Activated naive CD4-positive, alpha-beta T cell treated with anti-CD3 and anti-CD28 coated beads, Interleukin-2, amount 10 ng/mL, durations not matched to agents 7 days and 5 days (primary cell): ENCODE measurements at regions not wholly inside any gene's neighbourhood (a gene's known extent, or its start where the extent isn't known, plus 50 kb on each side); places are given as distances from the start of the nearest gene placed in this dataset.

Source experiments
- CTCF ChIA-PET: fragments of 350-600 bp; sonication (Branson Sonifier 250); formaldehyde crosslinking; loops from one replicate; lab custom pipeline; 2021; ENCODE audit warnings: antibody characterized with exemption; lab: Charles Lee
- DNase-seq: peaks from one replicate; pipeline ENCODE4 v3.0.0-alpha.2; 2020
- H3K27ac Mint-ChIP-seq: one replicate; pipeline ENCODE4 v1.8.0; 2021; ENCODE audit warnings: mild to moderate bottlenecking, moderate library complexity, mixed read lengths
- H3K27me3 Mint-ChIP-seq: one replicate; pipeline ENCODE4 v1.8.0; 2021; ENCODE audit warnings: mild to moderate bottlenecking, mixed read lengths
- H3K36me3 Mint-ChIP-seq: one replicate; pipeline ENCODE4 v1.8.0; 2021; ENCODE audit warnings: mixed read lengths
- H3K4me1 Mint-ChIP-seq: one replicate; pipeline ENCODE4 v1.8.0; 2021; ENCODE audit warnings: mixed read lengths
- H3K4me3 Mint-ChIP-seq: one replicate; pipeline ENCODE4 v1.8.0; 2021; ENCODE audit warnings: mild to moderate bottlenecking, moderate library complexity, mixed read lengths
- H3K9me3 Mint-ChIP-seq: one replicate; pipeline ENCODE4 v1.8.0; 2021; ENCODE audit warnings: mixed read lengths

DNA sequence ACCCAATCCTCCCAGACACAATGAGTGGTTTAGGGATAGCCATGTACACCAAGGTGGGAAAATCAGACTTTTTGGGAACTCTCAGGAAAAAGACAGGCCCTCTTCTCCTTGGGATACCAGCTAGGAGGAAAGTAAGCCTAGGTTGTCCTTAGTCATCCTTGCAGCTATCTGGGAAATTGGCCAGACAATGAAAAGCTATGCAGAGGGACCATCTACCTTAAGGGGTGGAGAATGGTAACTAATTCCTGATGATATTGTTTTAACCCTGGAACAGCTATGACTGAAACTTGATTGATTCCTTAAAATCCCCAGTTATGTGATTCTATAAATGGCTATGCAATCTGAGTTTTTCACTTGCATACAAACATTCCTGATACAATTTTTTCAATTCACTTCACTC is 88.9 kb upstream of the BNC2 start:
- H3K4me3 Mint-ChIP-seq = no peak overlapping the region
- CTCF ChIA-PET = no interaction called here
- no peak overlapping the region for H3K27ac Mint-ChIP-seq
- H3K27me3 Mint-ChIP-seq = no peaks in the 10 kb centered on the region
- peaks cover 26% of the 10 kb centered on the region for H3K9me3 Mint-ChIP-seq
- H3K36me3 Mint-ChIP-seq = no peaks in the 10 kb centered on the region
- no peaks in the 10 kb centered on the region for H3K4me1 Mint-ChIP-seq
- no peak for DNase-seq

DNA sequence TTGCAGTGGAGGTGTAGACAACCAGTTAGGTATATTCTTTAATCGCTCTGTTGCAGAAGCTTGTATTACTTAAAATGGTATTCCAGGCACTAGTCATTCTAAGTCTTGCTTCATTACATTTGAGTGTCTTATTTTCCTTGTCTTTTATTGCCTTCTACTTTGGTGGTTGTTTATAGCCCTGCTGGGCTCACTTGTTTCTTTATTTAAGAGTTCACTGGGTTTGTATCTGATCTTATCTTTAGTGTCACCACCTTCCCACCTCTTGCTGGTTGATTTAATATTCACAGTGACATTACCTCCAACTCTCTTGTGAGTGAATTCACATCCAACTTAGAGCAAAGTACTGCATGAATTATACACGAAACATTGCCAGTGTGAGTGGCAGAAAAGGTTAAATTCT is 83.6 kb upstream of the BNC2 start:
- CTCF ChIA-PET = no interaction called here
- no peaks in the 10 kb centered on the region for H3K36me3 Mint-ChIP-seq

DNA sequence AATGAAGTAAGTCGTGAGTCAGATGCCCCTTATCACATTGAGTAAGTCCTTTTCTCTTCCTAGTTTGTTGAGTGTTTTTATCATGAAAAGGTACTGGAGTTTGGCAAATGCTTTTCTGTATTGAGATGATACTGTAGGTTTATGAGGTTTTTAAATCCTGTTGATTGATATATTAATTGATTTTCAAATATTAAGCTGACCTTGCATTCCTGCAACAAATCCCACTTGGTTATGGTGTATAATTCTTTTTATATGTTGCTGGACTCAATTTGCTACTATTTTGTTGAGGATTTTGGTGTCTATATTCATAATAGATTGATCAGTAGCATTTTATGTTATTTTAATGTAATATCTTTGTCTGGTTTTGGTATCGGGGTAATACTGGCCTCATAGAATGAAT is 81.0 kb upstream of the BNC2 start:
- CTCF ChIA-PET = interaction anchor here (0.6 kb wide), 1 partner anchor 655 kb away, joined by 3 read pairs; no protein-coding TSS in a partner anchor
- peaks cover 4% of the 10 kb centered on the region for H3K9me3 Mint-ChIP-seq
- H3K36me3 Mint-ChIP-seq = no peaks in the 10 kb centered on the region
- H3K27ac Mint-ChIP-seq = no peak overlapping the region
- DNase-seq = no peak
- H3K27me3 Mint-ChIP-seq = no peaks in the 10 kb centered on the region
- H3K4me1 Mint-ChIP-seq = no peaks in the 10 kb centered on the region
- no peak overlapping the region for H3K4me3 Mint-ChIP-seq

More for the DNA sequence above, 83.6 kb upstream of the BNC2 start:
- Mint-ChIP-seq H3K4me3 (no peak overlapping the region), H3K4me1 (no peaks in the 10 kb centered on the region), H3K9me3 (peaks cover 4% of the 10 kb centered on the region), H3K27ac (no peak overlapping the region), H3K27me3 (no peaks in the 10 kb centered on the region)
- DNase-seq = no peak

DNA sequence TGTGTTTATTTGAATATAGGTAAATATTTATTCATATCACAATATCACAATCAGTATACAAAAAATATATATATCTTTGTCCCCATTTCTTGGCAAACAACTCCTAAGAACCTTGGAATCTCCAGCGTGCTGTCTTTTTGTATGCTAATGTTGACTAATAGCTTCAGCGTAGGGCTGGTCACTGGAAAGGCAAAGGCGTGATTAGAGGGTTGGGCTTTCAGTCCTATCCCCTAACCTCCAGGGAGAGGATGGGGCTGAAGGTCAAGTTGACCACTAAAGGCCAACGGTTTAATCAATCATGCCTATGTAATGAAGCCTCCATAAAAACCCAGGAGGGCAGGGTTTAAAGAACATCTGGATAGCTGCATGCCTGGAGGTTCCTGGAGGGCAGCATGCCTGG is 79.6 kb upstream of the BNC2 start:
- H3K4me1 Mint-ChIP-seq = no peaks in the 10 kb centered on the region
- no peaks in the 10 kb centered on the region for H3K27me3 Mint-ChIP-seq
- DNase-seq = no peak
- H3K4me3 Mint-ChIP-seq = no peak overlapping the region
- H3K36me3 Mint-ChIP-seq = no peaks in the 10 kb centered on the region
- H3K27ac Mint-ChIP-seq = no peak overlapping the region
- H3K9me3 Mint-ChIP-seq = peaks cover 3% of the 10 kb centered on the region
- CTCF ChIA-PET = no interaction called here

DNA sequence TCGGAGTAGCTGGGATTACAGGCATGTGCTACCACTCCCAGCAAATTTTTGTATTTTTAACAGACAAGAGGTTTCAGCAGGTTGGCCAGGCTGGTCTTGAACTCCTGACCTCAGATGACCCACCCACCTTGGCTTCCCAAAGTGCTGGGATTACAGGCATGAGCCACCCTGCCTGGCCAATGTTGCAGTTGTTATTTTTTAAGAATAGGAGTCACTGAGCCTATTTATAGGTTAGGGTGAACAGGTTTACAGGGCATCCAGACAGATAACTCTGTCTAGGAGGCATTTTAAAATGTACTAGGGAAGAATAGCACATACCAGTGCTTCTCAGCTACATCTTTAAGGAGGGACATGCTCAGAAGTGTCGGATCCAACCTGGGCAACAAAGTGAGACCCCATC is 60.1 kb upstream of the BNC2 start:
- DNase-seq = no peak
- Mint-ChIP-seq H3K9me3 (peaks cover 16% of the 10 kb centered on the region), H3K27ac (no peak overlapping the region), H3K36me3 (no peaks in the 10 kb centered on the region), H3K4me1 (no peaks in the 10 kb centered on the region), H3K27me3 (no peaks in the 10 kb centered on the region), H3K4me3 (no peak overlapping the region)
- CTCF ChIA-PET = no interaction called here

DNA sequence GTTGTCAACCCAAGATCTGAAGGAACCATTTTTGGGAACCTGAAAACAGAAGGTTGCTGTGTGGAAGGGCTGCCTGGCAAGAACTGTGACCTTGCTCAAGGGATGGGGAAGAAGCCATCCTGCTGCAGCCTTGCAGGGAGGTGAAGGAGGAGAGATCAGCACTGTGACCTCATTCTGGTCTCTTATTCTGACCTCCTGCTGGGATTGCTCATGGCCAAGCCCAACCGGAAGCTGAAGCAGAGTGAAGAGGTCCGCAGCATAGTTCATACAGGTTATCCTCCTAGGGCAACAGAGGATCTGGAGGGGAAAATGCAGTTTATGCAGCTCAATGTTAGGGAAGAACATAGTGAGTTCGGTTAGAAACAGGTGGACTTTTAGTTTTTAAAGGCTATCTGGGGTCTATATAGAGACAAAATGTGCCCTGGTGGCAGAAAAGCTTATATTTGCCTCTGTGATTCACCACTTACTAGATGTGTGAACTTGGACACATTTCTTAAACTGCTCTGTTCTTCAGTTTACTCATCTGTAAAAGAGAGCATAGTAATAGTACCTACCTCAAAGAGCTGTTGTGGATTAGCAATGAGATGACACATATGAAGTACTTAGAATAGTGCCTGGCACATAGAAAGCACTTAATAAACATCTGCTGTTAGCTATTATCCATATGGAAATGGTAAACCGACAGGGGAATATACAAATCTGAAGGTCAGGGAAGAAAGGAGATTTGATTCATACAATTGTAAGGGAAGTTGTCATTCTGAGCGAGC is 57.9 kb upstream of the BNC2 start:
- Mint-ChIP-seq H3K27ac (no peak overlapping the region), H3K36me3 (no peaks in the 10 kb centered on the region), H3K27me3 (no peaks in the 10 kb centered on the region), H3K4me1 (no peaks in the 10 kb centered on the region), H3K9me3 (peaks cover 8% of the 10 kb centered on the region), H3K4me3 (no peak overlapping the region)
- CTCF ChIA-PET = no interaction called here
- DNase-seq = no peak

DNA sequence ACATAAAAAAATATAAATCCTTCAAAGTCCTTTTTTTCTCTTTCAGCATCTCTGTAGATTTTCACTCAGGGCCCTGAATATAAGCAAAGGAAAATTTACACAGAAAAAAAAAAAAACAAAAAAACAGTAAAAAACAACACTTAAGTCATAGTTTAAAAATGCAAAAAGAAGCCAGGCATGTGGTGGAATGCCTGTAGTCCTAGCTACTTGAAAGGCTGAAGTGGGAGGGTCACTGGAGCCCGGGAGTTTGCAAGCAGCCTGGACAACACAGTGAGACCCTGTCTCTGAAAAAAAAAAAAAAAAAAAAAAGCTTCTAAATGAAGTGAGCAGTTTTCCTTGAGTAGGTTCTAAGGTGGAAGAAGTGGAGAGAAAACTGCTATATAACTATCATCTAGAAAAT is 55.0 kb upstream of the BNC2 start:
- H3K4me1 Mint-ChIP-seq = no peaks in the 10 kb centered on the region
- no peak overlapping the region for H3K4me3 Mint-ChIP-seq
- no peak overlapping the region for H3K27ac Mint-ChIP-seq
- peaks cover 7% of the 10 kb centered on the region for H3K9me3 Mint-ChIP-seq
- CTCF ChIA-PET = no interaction called here
- no peaks in the 10 kb centered on the region for H3K36me3 Mint-ChIP-seq
- no peaks in the 10 kb centered on the region for H3K27me3 Mint-ChIP-seq
- no peak for DNase-seq

DNA sequence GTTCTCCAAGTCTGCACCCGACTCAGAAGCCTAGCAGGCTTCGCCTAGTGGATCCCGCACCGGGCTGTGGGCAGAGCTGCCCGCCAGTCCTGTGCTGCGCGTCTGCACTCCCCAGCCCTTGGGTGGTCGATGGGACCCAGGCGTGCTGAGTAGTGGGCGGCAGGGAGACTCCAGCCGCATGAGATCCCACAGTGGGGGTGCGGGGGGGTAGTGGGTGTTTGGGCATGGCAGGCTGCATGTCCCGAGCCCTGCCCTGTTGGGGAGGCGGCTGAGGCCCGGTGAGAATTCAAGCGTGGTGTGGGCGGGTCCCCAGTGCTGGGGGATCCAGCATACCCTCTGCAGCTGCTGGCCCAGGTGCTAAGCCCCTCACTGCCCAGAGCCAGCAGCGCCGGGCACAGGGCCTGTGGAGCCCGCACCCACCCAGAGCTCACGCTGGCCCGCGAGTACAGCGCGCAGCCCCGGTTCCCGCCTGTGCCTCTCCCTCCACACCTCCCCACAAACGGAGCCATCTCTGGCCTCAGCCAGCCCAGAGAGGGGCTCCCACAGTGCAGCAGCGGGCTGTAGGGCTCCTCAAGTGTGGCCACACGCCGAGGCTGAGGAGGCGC is 53.9 kb upstream of the BNC2 start:
- CTCF ChIA-PET = no interaction called here
- Mint-ChIP-seq H3K9me3 (peaks cover 14% of the 10 kb centered on the region), H3K4me3 (no peak overlapping the region), H3K4me1 (no peaks in the 10 kb centered on the region), H3K27me3 (no peaks in the 10 kb centered on the region), H3K36me3 (no peaks in the 10 kb centered on the region), H3K27ac (no peak overlapping the region)
- DNase-seq = no peak

DNA sequence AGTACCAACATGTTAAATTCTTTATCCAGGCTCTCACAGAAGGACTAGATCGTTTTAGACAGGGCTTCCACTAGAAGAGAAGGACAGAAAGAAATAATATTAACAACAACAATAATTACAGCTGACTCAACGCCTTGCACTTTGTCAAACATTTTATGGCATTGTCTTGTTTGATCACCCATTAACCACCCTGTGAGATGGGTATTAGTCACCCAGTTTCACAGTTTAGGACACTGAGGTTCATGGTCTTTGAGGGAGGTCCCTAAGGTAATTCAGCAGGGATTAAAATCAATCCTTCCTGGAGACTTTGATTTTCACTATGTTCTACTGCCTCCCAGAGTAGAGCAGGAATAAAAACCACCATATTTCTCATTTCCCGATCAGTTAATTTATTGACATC is 51.4 kb upstream of the BNC2 start:
- no peak for DNase-seq
- H3K36me3 Mint-ChIP-seq = no peaks in the 10 kb centered on the region
- no peak overlapping the region for H3K27ac Mint-ChIP-seq
- peaks cover 21% of the 10 kb centered on the region for H3K9me3 Mint-ChIP-seq
- no peaks in the 10 kb centered on the region for H3K4me1 Mint-ChIP-seq
- no peaks in the 10 kb centered on the region for H3K27me3 Mint-ChIP-seq
- CTCF ChIA-PET = no interaction called here
- H3K4me3 Mint-ChIP-seq = no peak overlapping the region
